B cell (primary cell): ENCODE measurements at regions not wholly inside any gene's neighbourhood (a gene's known extent, or its start where the extent isn't known, plus 50 kb on each side); places are given as distances from the start of the nearest gene placed in this dataset.

Experiments used
- ATAC-seq: fragments of 200-7000 bp; cut with Tn5 transposase; one replicate; pipeline ENCODE4 v1.10.0; 2021; ENCODE audit warnings: low read depth, mild to moderate bottlenecking, moderate number of reproducible peaks, moderate library complexity
- CTCF ChIA-PET: fragments of 350-600 bp; sonication (Branson Sonifier 250); formaldehyde crosslinking; loops from one replicate; lab custom pipeline; 2021; ENCODE audit warnings: antibody characterized with exemption, inconsistent platforms; lab: Charles Lee
- POLR2A ChIA-PET: fragments of 350-600 bp; sonication (Branson Sonifier 250); formaldehyde crosslinking; loops from one replicate; lab custom pipeline; 2021; ENCODE audit warnings: antibody characterized with exemption; lab: Charles Lee
- DNase-seq: peaks from one replicate; pipeline ENCODE4 v3.0.0; 2013
- H2AFZ ChIP-seq: 2 replicates; pipeline ENCODE4 v1.6.1; 2012; ENCODE audit warnings: mild to moderate bottlenecking, low read depth, low read length; ENCODE audit not compliant: insufficient read depth, poor library complexity, severe bottlenecking
- H3K27ac ChIP-seq, 2 donors: 1 replicate in 1 of 2; 2 replicates in 1 of 2; pipeline ENCODE4 v1.5.1; 2012 to 2013; ENCODE audit warnings: low read length in 2 of 2, mild to moderate bottlenecking in 2 of 2, moderate library complexity in 1 of 2
- H3K27me3 ChIP-seq, 4 experiments: fragments of 200-600 bp in 1 of 4; sonication (generic) in 1 of 4; replicated peaks in 1 of 4; 1 replicate in 2 of 4; 2 replicates in 2 of 4; pipeline versions ENCODE4 v1.6.1 to v1.7.0; 2013 to 2016; ENCODE audit warnings: low read length in 3 of 4, mild to moderate bottlenecking in 2 of 4, mixed read lengths in 1 of 4, moderate library complexity in 1 of 4; ENCODE audit not compliant: insufficient read depth in 4 of 4, control insufficient read depth in 3 of 4; ENCODE audit errors: control extremely low read depth in 1 of 4
- H3K36me3 ChIP-seq, 2 experiments: replicated peaks in 1 of 2; 1 replicate in 1 of 2; 2 replicates in 1 of 2; pipeline versions ENCODE4 v1.6.1 to v1.7.1; 2013; ENCODE audit warnings: low read length in 1 of 2; ENCODE audit not compliant: insufficient read depth in 2 of 2, control insufficient read depth in 1 of 2; ENCODE audit errors: control extremely low read depth in 1 of 2, extremely low read depth in 1 of 2
- H3K4me1 ChIP-seq, 2 donors: fragments of 200-600 bp in 1 of 2; sonication (generic) in 1 of 2; 1 replicate in 1 of 2; 2 replicates in 1 of 2; pipeline versions ENCODE4 v1.5.1 to v1.6.1; 2013 to 2017; ENCODE audit warnings: low read length in 2 of 2; ENCODE audit not compliant: control insufficient read depth in 2 of 2, insufficient read depth in 2 of 2
- H3K4me2 ChIP-seq: replicated peaks from 2 replicates; pipeline ENCODE3; 2012; ENCODE audit warnings: mild to moderate bottlenecking, low read depth, low read length; ENCODE audit not compliant: poor library complexity, severe bottlenecking
- H3K4me3 ChIP-seq, 5 experiments: fragments of 200-600 bp in 1 of 5; sonication (generic) in 1 of 5; 1 replicate in 3 of 5; 2 replicates in 2 of 5; pipeline versions ENCODE4 v1.5.1 to v1.7.0; 2011 to 2016; ENCODE audit warnings: low read length in 4 of 5, mild to moderate bottlenecking in 4 of 5, low read depth in 2 of 5, control low read depth in 1 of 5, moderate library complexity in 1 of 5; ENCODE audit not compliant: insufficient read depth in 1 of 5; ENCODE audit errors: control extremely low read depth in 1 of 5, extremely low read depth in 1 of 5
- H3K79me2 ChIP-seq: fragments of 200-600 bp; sonication (generic); one replicate; pipeline ENCODE4 v1.6.0; 2016; ENCODE audit warnings: low read length; ENCODE audit not compliant: control insufficient read depth, insufficient read depth
- H3K9ac ChIP-seq: fragments of 200-600 bp; sonication (generic); 2 replicates; pipeline ENCODE4 v1.6.1; 2017; ENCODE audit warnings: mild to moderate bottlenecking, low read length, moderate library complexity
- H3K9me3 ChIP-seq, 3 donors: one replicate each; pipeline versions ENCODE4 v1.6.1 to v1.7.1; 2013; ENCODE audit warnings: low read length in 2 of 3; ENCODE audit not compliant: control insufficient read depth in 2 of 3, insufficient read depth in 1 of 3; ENCODE audit errors: control extremely low read depth in 1 of 3
- H4K20me1 ChIP-seq: 2 replicates; pipeline ENCODE4 v1.6.0; 2012; ENCODE audit warnings: mild to moderate bottlenecking, low read length; ENCODE audit not compliant: insufficient read depth, control insufficient read depth, poor library complexity, severe bottlenecking
- H3K27ac Mint-ChIP-seq: one replicate; pipeline ENCODE4 v1.8.0; 2021; ENCODE audit warnings: mixed read lengths
- H3K27me3 Mint-ChIP-seq: one replicate; pipeline ENCODE4 v1.8.0; 2021; ENCODE audit warnings: mixed read lengths
- H3K4me1 Mint-ChIP-seq: one replicate; pipeline ENCODE4 v1.8.0; 2021; ENCODE audit warnings: mixed read lengths
- H3K4me3 Mint-ChIP-seq: one replicate; pipeline ENCODE4 v1.8.0; 2021; ENCODE audit warnings: mixed read lengths
- H3K9me3 Mint-ChIP-seq: one replicate; pipeline ENCODE4 v1.8.0; 2022; ENCODE audit warnings: mixed read lengths; ENCODE audit not compliant: insufficient read depth
- EZH2 ChIP-seq: IDR thresholded peaks from 2 replicates; pipeline ENCODE4 v1.6.1; 2012; ENCODE audit warnings: borderline replicate concordance, low read depth, mild to moderate bottlenecking, moderate library complexity, low read length; ENCODE audit not compliant: insufficient read depth, poor library complexity, severe bottlenecking
- WGBS: methylation state at CpG from one replicate; pipeline ENCODE4 v1.1.5; 2013; ENCODE audit warnings: missing lambda C conversion rate; ENCODE audit not compliant: insufficient coverage; 5-methylcytosine and 5-hydroxymethylcytosine counted together
- intact Hi-C: fragments of 100-400 bp; cut with micrococcal nuclease; formaldehyde crosslinking; loops from one replicate; pipeline ENCODE4 v1.10.0; 2022
- TF ChIP-seq, protein P1 (sequence below): fragments of 200-600 bp; IDR thresholded peaks from one replicate; pipeline ENCODE4 v1.8.0; 2022; ENCODE audit warnings: antibody characterized with exemption, mild to moderate bottlenecking

GRCh38 chr2:19198381-19198780 is 160.0 kb downstream of the OSR1 start:
- Histone ChIP-seq H3K27me3 (no peaks in the 10 kb centered on the region), H2AFZ (no peak overlapping the region), H3K36me3 (no peaks in the 10 kb centered on the region), H4K20me1 (no peaks in the 10 kb centered on the region), H3K4me3 (no peak overlapping the region), H3K4me2 (no peak overlapping the region), H3K79me2 (no peaks in the 10 kb centered on the region), H3K9ac (no peak overlapping the region), H3K9me3 (peaks cover 0 to 1% (median 0%) of the 10 kb centered on the region in 3 donors), H3K4me1 (no peaks in the 10 kb centered on the region), H3K27ac (no peak overlapping the region)
- Mint-ChIP-seq H3K4me1 (no peaks in the 10 kb centered on the region), H3K27me3 (peaks cover 4% of the 10 kb centered on the region), H3K4me3 (no peak overlapping the region), H3K9me3 (peaks cover 3% of the 10 kb centered on the region), H3K27ac (no peak overlapping the region)
- POLR2A ChIA-PET: no interaction called here
- no CpG with 5 or more reads among the region's 1 CpG for WGBS
- no peak for TF ChIP-seq EZH2
- TF ChIP-seq, protein P1, sequence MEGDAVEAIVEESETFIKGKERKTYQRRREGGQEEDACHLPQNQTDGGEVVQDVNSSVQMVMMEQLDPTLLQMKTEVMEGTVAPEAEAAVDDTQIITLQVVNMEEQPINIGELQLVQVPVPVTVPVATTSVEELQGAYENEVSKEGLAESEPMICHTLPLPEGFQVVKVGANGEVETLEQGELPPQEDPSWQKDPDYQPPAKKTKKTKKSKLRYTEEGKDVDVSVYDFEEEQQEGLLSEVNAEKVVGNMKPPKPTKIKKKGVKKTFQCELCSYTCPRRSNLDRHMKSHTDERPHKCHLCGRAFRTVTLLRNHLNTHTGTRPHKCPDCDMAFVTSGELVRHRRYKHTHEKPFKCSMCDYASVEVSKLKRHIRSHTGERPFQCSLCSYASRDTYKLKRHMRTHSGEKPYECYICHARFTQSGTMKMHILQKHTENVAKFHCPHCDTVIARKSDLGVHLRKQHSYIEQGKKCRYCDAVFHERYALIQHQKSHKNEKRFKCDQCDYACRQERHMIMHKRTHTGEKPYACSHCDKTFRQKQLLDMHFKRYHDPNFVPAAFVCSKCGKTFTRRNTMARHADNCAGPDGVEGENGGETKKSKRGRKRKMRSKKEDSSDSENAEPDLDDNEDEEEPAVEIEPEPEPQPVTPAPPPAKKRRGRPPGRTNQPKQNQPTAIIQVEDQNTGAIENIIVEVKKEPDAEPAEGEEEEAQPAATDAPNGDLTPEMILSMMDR: no peak
- no peak for ATAC-seq
- no peak for DNase-seq
- intact Hi-C loops: no loop called here
- CTCF ChIA-PET: no interaction called here

GRCh38 chr2:19195661-19196060 is 162.8 kb downstream of the OSR1 start:
- Histone ChIP-seq H3K4me2 (no peak overlapping the region), H3K4me3 (no peak overlapping the region), H3K79me2 (no peaks in the 10 kb centered on the region), H3K27ac (no peak overlapping the region), H4K20me1 (no peaks in the 10 kb centered on the region), H2AFZ (no peak overlapping the region), H3K9me3 (peaks cover 0 to 1% (median 0%) of the 10 kb centered on the region in 3 donors), H3K27me3 (no peaks in the 10 kb centered on the region), H3K36me3 (no peaks in the 10 kb centered on the region), H3K4me1 (no peaks in the 10 kb centered on the region), H3K9ac (no peak overlapping the region)
- POLR2A ChIA-PET: no interaction called here
- H3K4me3 Mint-ChIP-seq: no peak overlapping the region
- H3K27me3 Mint-ChIP-seq: peaks cover 4% of the 10 kb centered on the region
- DNase-seq: no peak
- WGBS: 88% methylated on average over 1 of the region's 1 CpG
- H3K4me1 Mint-ChIP-seq: no peaks in the 10 kb centered on the region
- H3K9me3 Mint-ChIP-seq: peaks cover 3% of the 10 kb centered on the region
- ATAC-seq: no peak
- no peak overlapping the region for H3K27ac Mint-ChIP-seq
- TF ChIP-seq EZH2: no peak
- TF ChIP-seq, protein P1: no peak
- intact Hi-C loops: no loop called here
- CTCF ChIA-PET: no interaction called here
